ENCODE measurements at regions not wholly inside any gene's neighbourhood (a gene's known extent, or its start where the extent isn't known, plus 50 kb on each side); places are given as distances from the start of the nearest gene placed in this dataset.

GRCh38 chr16:26765087-26765486 lies 301.6 kb upstream of the C16orf82 start:
- in situ Hi-C loops (cut with MboI) (no loop called here), intact Hi-C loops (cut with micrococcal nuclease; ENCODE audit: unreplicated experiment) (no loop called here)
- Histone ChIP-seq H3K4me3 (no peak overlapping the region), H3K9ac (ENCODE audit: control insufficient read depth, insufficient read depth, low read length) (no peak overlapping the region), H3K36me3 (ENCODE audit: control insufficient read depth in 2 of 2, insufficient read depth in 2 of 2, low read length in 1 of 2) (no peaks in the 10 kb centered on the region), H4K20me1 (ENCODE audit: control insufficient read depth, insufficient read depth) (no peaks in the 10 kb centered on the region), H2AFZ (ENCODE audit: control insufficient read depth, low read depth, low read length) (no peak overlapping the region), H3K27ac (ENCODE audit: control insufficient read depth, insufficient read depth) (no peak overlapping the region), H3K79me2 (ENCODE audit: control insufficient read depth, insufficient read depth, low read length) (no peaks in the 10 kb centered on the region), H3K9me3 (replicated peaks; ENCODE audit: control insufficient read depth, insufficient read depth, low read length) (no peaks in the 10 kb centered on the region), H3K4me1 (ENCODE audit: control insufficient read depth, insufficient read depth, low read length) (no peaks in the 10 kb centered on the region), H3K4me2 (ENCODE audit: control insufficient read depth, insufficient read depth) (no peak overlapping the region), H3K27me3 (replicated peaks in 1 of 2; ENCODE audit: control insufficient read depth in 2 of 2, insufficient read depth in 2 of 2, low read length in 1 of 2) (no peaks in the 10 kb centered on the region)
- CTCF ChIA-PET = no interaction called here
- FAIRE-seq (no peak), DNase-seq (ENCODE audit: low read depth, low spot score) (no peak), ATAC-seq (peak; percentile 76)
- POLR2A ChIA-PET = no interaction called here
- SMC1A ChIA-PET (ENCODE audit: uncharacterized antibody, unreplicated experiment) = no interaction called here
- RAD21 ChIA-PET (ENCODE audit: unreplicated experiment) = no interaction called here
- 1% methylated on average over 4 of the region's 4 CpGs for WGBS (ENCODE audit: insufficient coverage, insufficient replicate concordance, low lambda C conversion rate, missing lambda C conversion rate)
- BruUV-seq (replicated peaks) = no TSS peak
- TF ChIP-seq SPI1 (IDR thresholded peaks at IDR 0.05; ENCODE audit: borderline replicate concordance, insufficient read depth, low read depth, low read length) = peak; percentile 54; the same call in 1 of the 2 replicates
- TF ChIP-seq CTCF (IDR thresholded peaks at IDR 0.05 in 2 of 3, conservative IDR thresholded peaks at IDR 0.05 in 1 of 3; ENCODE audit: control insufficient read depth in 2 of 3, extremely low read depth in 1 of 3, insufficient read depth in 1 of 3, low read depth in 3 of 3, low read length in 3 of 3) = peak; percentile 9 to 49 (median 42); a peak in 3 of 6 replicates
- no peak for TF ChIP-seq MYC (IDR thresholded peaks at IDR 0.05; ENCODE audit: insufficient read depth, insufficient read length, insufficient replicate concordance, low read length, severe bottlenecking)

GRCh38 chr16:26768385-26769010 lies 298.2 kb upstream of the C16orf82 start:
- ChIA-PET RAD21 (ENCODE audit: unreplicated experiment) (no interaction called here), POLR2A (no interaction called here), CTCF (no interaction called here), SMC1A (ENCODE audit: uncharacterized antibody, unreplicated experiment) (interaction anchor here (0.6 to 1.1 kb wide), 2 partner anchors 13 to 29 kb away, joined by 3 read pairs; no protein-coding TSS in a partner anchor)
- ATAC-seq = no peak
- H3K79me2 ChIP-seq (ENCODE audit: control insufficient read depth, insufficient read depth, low read length) = no peaks in the 10 kb centered on the region
- no peak for FAIRE-seq
- in situ Hi-C loops (cut with MboI) (no loop called here), intact Hi-C loops (cut with micrococcal nuclease; ENCODE audit: unreplicated experiment) (no loop called here)
- H3K4me2 ChIP-seq (ENCODE audit: control insufficient read depth, insufficient read depth) = no peak overlapping the region
- TF ChIP-seq NFYB (IDR thresholded peaks at IDR 0.05; ENCODE audit: insufficient read depth, low read depth, low read length) (no peak), USF1 (IDR thresholded peaks at IDR 0.05; ENCODE audit: borderline replicate concordance, extremely low read length, insufficient read depth, low read depth, low read length) (no peak), STAT1 (conservative IDR thresholded peaks at IDR 0.05) (no peak), SMAD5 (IDR thresholded peaks at IDR 0.05; ENCODE audit: low read depth) (no peak), PKNOX1 (IDR thresholded peaks at IDR 0.05) (no peak), NR2F1 (conservative IDR thresholded peaks at IDR 0.05) (no peak)
- DNase-seq (ENCODE audit: low read depth, low spot score) = no peak
- no peak overlapping the region for H3K9ac ChIP-seq (ENCODE audit: control insufficient read depth, insufficient read depth, low read length)
- H2AFZ ChIP-seq (ENCODE audit: control insufficient read depth, low read depth, low read length) = no peak overlapping the region
- no peak overlapping the region for H3K27ac ChIP-seq (ENCODE audit: control insufficient read depth, insufficient read depth)
- 35% methylated on average over 9 of the region's 9 CpGs for WGBS (ENCODE audit: insufficient coverage, insufficient replicate concordance, low lambda C conversion rate, missing lambda C conversion rate)
- H3K4me3 ChIP-seq = no peak overlapping the region
- H3K27me3 ChIP-seq (replicated peaks in 1 of 2; ENCODE audit: control insufficient read depth in 2 of 2, insufficient read depth in 2 of 2, low read length in 1 of 2) = no peaks in the 10 kb centered on the region
- no TSS peak for BruUV-seq (replicated peaks)
- H4K20me1 ChIP-seq (ENCODE audit: control insufficient read depth, insufficient read depth) = no peaks in the 10 kb centered on the region
- H3K4me1 ChIP-seq (ENCODE audit: control insufficient read depth, insufficient read depth, low read length) = no peaks in the 10 kb centered on the region
- no peaks in the 10 kb centered on the region for H3K36me3 ChIP-seq (ENCODE audit: control insufficient read depth in 2 of 2, insufficient read depth in 2 of 2, low read length in 1 of 2)
- H3K9me3 ChIP-seq (replicated peaks; ENCODE audit: control insufficient read depth, insufficient read depth, low read length) = no peaks in the 10 kb centered on the region

Measured in GM12878 (cell line).